ENCODE measurements at regions not wholly inside any gene's neighbourhood (a gene's known extent, or its start where the extent isn't known, plus 50 kb on each side); places are given as distances from the start of the nearest gene placed in this dataset.

GRCh38 chr13:90869580-90869979, 477.9 kb upstream of the MIR17HG start:
- Mint-ChIP-seq H3K36me3 (ENCODE audit: low read depth) (no peaks in the 10 kb centered on the region), H3K27me3 (ENCODE audit: insufficient read depth, low read depth, poor library complexity) (peaks cover 2% of the 10 kb centered on the region), H3K27ac (no peak overlapping the region), H3K4me3 (no peak overlapping the region), H3K9me3 (no peaks in the 10 kb centered on the region), H3K4me1 (peaks cover 12% of the 10 kb centered on the region)
- Histone ChIP-seq H3K9me2 (ENCODE audit: insufficient read depth) (no peaks in the 10 kb centered on the region), H3K27ac (ENCODE audit: low read depth) (no peak overlapping the region), H2AFZ (no peak overlapping the region), H3K27me3 (ENCODE audit: insufficient read depth) (no peaks in the 10 kb centered on the region), H4K20me1 (replicated peaks; ENCODE audit: insufficient read depth) (no peaks in the 10 kb centered on the region), H3K36me3 (ENCODE audit: insufficient read depth) (no peaks in the 10 kb centered on the region), H3F3A (replicated peaks; ENCODE audit: low read depth) (no peaks in the 10 kb centered on the region), H3K4me3 (no peak overlapping the region), H3K4me2 (no peak overlapping the region), H3K79me2 (replicated peaks; ENCODE audit: insufficient read depth) (no peaks in the 10 kb centered on the region), H3K4me1 (ENCODE audit: insufficient read depth) (0 out of 2 replicates have a peak, but pooled peaks cover 7% of the 10 kb centered on the region)
- ATAC-seq (no peak), DNase-seq (ENCODE audit: low spot score) (no peak)
- TF ChIP-seq, protein P1, sequence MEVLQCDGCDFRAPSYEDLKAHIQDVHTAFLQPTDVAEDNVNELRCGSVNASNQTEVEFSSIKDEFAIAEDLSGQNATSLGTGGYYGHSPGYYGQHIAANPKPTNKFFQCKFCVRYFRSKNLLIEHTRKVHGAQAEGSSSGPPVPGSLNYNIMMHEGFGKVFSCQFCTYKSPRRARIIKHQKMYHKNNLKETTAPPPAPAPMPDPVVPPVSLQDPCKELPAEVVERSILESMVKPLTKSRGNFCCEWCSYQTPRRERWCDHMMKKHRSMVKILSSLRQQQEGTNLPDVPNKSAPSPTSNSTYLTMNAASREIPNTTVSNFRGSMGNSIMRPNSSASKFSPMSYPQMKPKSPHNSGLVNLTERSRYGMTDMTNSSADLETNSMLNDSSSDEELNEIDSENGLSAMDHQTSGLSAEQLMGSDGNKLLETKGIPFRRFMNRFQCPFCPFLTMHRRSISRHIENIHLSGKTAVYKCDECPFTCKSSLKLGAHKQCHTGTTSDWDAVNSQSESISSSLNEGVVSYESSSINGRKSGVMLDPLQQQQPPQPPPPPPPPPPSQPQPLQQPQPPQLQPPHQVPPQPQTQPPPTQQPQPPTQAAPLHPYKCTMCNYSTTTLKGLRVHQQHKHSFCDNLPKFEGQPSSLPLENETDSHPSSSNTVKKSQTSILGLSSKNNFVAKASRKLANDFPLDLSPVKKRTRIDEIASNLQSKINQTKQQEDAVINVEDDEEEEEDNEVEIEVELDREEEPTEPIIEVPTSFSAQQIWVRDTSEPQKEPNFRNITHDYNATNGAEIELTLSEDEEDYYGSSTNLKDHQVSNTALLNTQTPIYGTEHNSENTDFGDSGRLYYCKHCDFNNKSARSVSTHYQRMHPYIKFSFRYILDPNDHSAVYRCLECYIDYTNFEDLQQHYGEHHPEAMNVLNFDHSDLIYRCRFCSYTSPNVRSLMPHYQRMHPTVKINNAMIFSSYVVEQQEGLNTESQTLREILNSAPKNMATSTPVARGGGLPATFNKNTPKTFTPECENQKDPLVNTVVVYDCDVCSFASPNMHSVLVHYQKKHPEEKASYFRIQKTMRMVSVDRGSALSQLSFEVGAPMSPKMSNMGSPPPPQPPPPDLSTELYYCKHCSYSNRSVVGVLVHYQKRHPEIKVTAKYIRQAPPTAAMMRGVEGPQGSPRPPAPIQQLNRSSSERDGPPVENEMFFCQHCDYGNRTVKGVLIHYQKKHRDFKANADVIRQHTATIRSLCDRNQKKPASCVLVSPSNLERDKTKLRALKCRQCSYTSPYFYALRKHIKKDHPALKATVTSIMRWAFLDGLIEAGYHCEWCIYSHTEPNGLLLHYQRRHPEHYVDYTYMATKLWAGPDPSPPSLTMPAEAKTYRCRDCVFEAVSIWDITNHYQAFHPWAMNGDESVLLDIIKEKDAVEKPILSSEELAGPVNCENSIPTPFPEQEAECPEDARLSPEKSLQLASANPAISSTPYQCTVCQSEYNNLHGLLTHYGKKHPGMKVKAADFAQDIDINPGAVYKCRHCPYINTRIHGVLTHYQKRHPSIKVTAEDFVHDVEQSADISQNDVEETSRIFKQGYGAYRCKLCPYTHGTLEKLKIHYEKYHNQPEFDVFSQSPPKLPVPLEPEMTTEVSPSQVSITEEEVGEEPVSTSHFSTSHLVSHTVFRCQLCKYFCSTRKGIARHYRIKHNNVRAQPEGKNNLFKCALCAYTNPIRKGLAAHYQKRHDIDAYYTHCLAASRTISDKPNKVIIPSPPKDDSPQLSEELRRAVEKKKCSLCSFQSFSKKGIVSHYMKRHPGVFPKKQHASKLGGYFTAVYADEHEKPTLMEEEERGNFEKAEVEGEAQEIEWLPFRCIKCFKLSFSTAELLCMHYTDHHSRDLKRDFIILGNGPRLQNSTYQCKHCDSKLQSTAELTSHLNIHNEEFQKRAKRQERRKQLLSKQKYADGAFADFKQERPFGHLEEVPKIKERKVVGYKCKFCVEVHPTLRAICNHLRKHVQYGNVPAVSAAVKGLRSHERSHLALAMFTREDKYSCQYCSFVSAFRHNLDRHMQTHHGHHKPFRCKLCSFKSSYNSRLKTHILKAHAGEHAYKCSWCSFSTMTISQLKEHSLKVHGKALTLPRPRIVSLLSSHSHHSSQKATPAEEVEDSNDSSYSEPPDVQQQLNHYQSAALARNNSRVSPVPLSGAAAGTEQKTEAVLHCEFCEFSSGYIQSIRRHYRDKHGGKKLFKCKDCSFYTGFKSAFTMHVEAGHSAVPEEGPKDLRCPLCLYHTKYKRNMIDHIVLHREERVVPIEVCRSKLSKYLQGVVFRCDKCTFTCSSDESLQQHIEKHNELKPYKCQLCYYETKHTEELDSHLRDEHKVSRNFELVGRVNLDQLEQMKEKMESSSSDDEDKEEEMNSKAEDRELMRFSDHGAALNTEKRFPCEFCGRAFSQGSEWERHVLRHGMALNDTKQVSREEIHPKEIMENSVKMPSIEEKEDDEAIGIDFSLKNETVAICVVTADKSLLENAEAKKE (CRISPR knock-in tag; IDR thresholded peaks at IDR 0.05) = no peak
- TF ChIP-seq EZH2phosphoT487 (IDR thresholded peaks at IDR 0.05; ENCODE audit: unreplicated experiment) (no peak), STAT1 (IDR thresholded peaks at IDR 0.05; ENCODE audit: unreplicated experiment) (no peak), ZNF114 (CRISPR knock-in tag; IDR thresholded peaks at IDR 0.05) (no peak), CTCF (conservative IDR thresholded peaks at IDR 0.05; ENCODE audit: low read depth in 2 of 2) (no peak), CREB1 (CRISPR knock-in tag; IDR thresholded peaks at IDR 0.05; ENCODE audit: low read depth) (no peak), NANOG (IDR thresholded peaks at IDR 0.05; ENCODE audit: borderline replicate concordance) (no peak), JUNB (IDR thresholded peaks at IDR 0.05; ENCODE audit: unreplicated experiment) (no peak), POLR2AphosphoS5 (IDR thresholded peaks at IDR 0.05; ENCODE audit: low read depth) (no peak), ZNF331 (CRISPR knock-in tag; IDR thresholded peaks at IDR 0.05; ENCODE audit: low read depth) (no peak), EZH2 (IDR thresholded peaks at IDR 0.05; ENCODE audit: low read depth, unreplicated experiment) (no peak)
- TF ChIP-seq, protein P2, sequence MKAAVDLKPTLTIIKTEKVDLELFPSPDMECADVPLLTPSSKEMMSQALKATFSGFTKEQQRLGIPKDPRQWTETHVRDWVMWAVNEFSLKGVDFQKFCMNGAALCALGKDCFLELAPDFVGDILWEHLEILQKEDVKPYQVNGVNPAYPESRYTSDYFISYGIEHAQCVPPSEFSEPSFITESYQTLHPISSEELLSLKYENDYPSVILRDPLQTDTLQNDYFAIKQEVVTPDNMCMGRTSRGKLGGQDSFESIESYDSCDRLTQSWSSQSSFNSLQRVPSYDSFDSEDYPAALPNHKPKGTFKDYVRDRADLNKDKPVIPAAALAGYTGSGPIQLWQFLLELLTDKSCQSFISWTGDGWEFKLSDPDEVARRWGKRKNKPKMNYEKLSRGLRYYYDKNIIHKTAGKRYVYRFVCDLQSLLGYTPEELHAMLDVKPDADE (IDR thresholded peaks at IDR 0.05) = no peak
- TF ChIP-seq, protein P3, sequence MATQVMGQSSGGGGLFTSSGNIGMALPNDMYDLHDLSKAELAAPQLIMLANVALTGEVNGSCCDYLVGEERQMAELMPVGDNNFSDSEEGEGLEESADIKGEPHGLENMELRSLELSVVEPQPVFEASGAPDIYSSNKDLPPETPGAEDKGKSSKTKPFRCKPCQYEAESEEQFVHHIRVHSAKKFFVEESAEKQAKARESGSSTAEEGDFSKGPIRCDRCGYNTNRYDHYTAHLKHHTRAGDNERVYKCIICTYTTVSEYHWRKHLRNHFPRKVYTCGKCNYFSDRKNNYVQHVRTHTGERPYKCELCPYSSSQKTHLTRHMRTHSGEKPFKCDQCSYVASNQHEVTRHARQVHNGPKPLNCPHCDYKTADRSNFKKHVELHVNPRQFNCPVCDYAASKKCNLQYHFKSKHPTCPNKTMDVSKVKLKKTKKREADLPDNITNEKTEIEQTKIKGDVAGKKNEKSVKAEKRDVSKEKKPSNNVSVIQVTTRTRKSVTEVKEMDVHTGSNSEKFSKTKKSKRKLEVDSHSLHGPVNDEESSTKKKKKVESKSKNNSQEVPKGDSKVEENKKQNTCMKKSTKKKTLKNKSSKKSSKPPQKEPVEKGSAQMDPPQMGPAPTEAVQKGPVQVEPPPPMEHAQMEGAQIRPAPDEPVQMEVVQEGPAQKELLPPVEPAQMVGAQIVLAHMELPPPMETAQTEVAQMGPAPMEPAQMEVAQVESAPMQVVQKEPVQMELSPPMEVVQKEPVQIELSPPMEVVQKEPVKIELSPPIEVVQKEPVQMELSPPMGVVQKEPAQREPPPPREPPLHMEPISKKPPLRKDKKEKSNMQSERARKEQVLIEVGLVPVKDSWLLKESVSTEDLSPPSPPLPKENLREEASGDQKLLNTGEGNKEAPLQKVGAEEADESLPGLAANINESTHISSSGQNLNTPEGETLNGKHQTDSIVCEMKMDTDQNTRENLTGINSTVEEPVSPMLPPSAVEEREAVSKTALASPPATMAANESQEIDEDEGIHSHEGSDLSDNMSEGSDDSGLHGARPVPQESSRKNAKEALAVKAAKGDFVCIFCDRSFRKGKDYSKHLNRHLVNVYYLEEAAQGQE (IDR thresholded peaks at IDR 0.05; ENCODE audit: unreplicated experiment) = no peak

All from GM23338 (cell line).